GM13976 (cell line): ENCODE measurements at regions not wholly inside any gene's neighbourhood (a gene's known extent, or its start where the extent isn't known, plus 50 kb on each side); places are given as distances from the start of the nearest gene placed in this dataset.

Source experiments
- DNase-seq: peaks from one replicate; pipeline ENCODE4 v3.0.0; 2012; ENCODE audit warnings: low spot score
- CTCF ChIP-seq: IDR thresholded peaks from 2 replicates; pipeline ENCODE4 v1.5.1; 2012; ENCODE audit warnings: borderline replicate concordance, mild to moderate bottlenecking; ENCODE audit not compliant: insufficient read depth; ENCODE audit errors: extremely low read depth, missing control alignments, control extremely low read depth
- in situ Hi-C: fragments of 300-500 bp; cut with MboI; formaldehyde crosslinking; loops from one replicate; pipeline ENCODE4 v1.12.0; 2022; ENCODE audit warnings: low sequenced_read_pairs, mixed read lengths, inconsistent platforms; ENCODE audit not compliant: unreplicated experiment

- in situ Hi-C loops = no loop called here
- TF ChIP-seq CTCF = no peak
- no peak for DNase-seq
Observed at GRCh38 chr12:114898159-114898558, 214.2 kb upstream of the TBX3 start.

- in situ Hi-C loops = no loop called here
- TF ChIP-seq CTCF = no peak
- no peak for DNase-seq
Observed at GRCh38 chr12:114895827-114896226, 211.9 kb upstream of the TBX3 start.

GRCh38 chr12:114895081-114895480, 211.1 kb upstream of the TBX3 start:
- no peak for TF ChIP-seq CTCF
- no peak for DNase-seq
- in situ Hi-C loops = no loop called here

- TF ChIP-seq CTCF = no peak
- no peak for DNase-seq
- in situ Hi-C loops = no loop called here
Observed at GRCh38 chr12:114894076-114894475, 210.1 kb upstream of the TBX3 start.

- no peak for DNase-seq
- in situ Hi-C loops = no loop called here
- TF ChIP-seq CTCF = no peak
Observed at GRCh38 chr12:114888928-114889584, 205.1 kb upstream of the TBX3 start.

- in situ Hi-C loops = no loop called here
- DNase-seq = no peak
- TF ChIP-seq CTCF = no peak
Observed at GRCh38 chr12:114888448-114888847, 204.5 kb upstream of the TBX3 start.
